ENCODE measurements at regions not wholly inside any gene's neighbourhood (a gene's known extent, or its start where the extent isn't known, plus 50 kb on each side); places are given as distances from the start of the nearest gene placed in this dataset.

- Histone ChIP-seq H3K36me3 (ENCODE audit: insufficient read depth, low read length) (no peaks in the 10 kb centered on the region), H3K4me2 (ENCODE audit: low read length) (no peak overlapping the region), H3F3A (ENCODE audit: insufficient read depth, low read length, poor library complexity, severe bottlenecking) (no peaks in the 10 kb centered on the region), H3K4me3 (ENCODE audit: low read length) (no peak overlapping the region), H3K79me2 (replicated peaks; ENCODE audit: insufficient read depth, low read length) (no peaks in the 10 kb centered on the region), H3K27me3 (ENCODE audit: insufficient read depth, low read depth, low read length) (no peaks in the 10 kb centered on the region), H3K27ac (ENCODE audit: low read length) (no peak overlapping the region), H4K20me1 (ENCODE audit: insufficient read depth) (no peaks in the 10 kb centered on the region), H2AFZ (ENCODE audit: low read depth, low read length) (no peak overlapping the region), H3K9me2 (ENCODE audit: insufficient read depth, low read length) (no peaks in the 10 kb centered on the region), H3K9ac (ENCODE audit: low read length) (no peak overlapping the region), H3K9me3 (ENCODE audit: low read length) (peaks cover 3% of the 10 kb centered on the region)
- no peak for TF ChIP-seq EP300 (conservative IDR thresholded peaks at IDR 0.05; ENCODE audit: poor library complexity, severe bottlenecking)
- no peak for TF ChIP-seq EZH2 (IDR thresholded peaks at IDR 0.05; ENCODE audit: borderline replicate concordance, insufficient read depth, low read length, poor library complexity, severe bottlenecking)
- no peak for TF ChIP-seq TAF1 (IDR thresholded peaks at IDR 0.05; ENCODE audit: low read depth)
- no peak for TF ChIP-seq MXI1 (conservative IDR thresholded peaks at IDR 0.05; ENCODE audit: poor library complexity, severe bottlenecking)
Observed at GRCh38 chr12:24099576-24099975, 150.1 kb upstream of the SOX5 start.

GRCh38 chr12:24095245-24095644, 145.8 kb upstream of the SOX5 start:
- Histone ChIP-seq H3K9ac (ENCODE audit: low read length) (no peak overlapping the region), H3F3A (ENCODE audit: insufficient read depth, low read length, poor library complexity, severe bottlenecking) (no peaks in the 10 kb centered on the region), H3K9me2 (ENCODE audit: insufficient read depth, low read length) (no peaks in the 10 kb centered on the region), H3K27me3 (ENCODE audit: insufficient read depth, low read depth, low read length) (no peaks in the 10 kb centered on the region), H3K27ac (ENCODE audit: low read length) (no peak overlapping the region), H4K20me1 (ENCODE audit: insufficient read depth) (no peaks in the 10 kb centered on the region), H3K4me2 (ENCODE audit: low read length) (no peak overlapping the region), H3K4me3 (ENCODE audit: low read length) (no peak overlapping the region), H3K79me2 (replicated peaks; ENCODE audit: insufficient read depth, low read length) (no peaks in the 10 kb centered on the region), H2AFZ (ENCODE audit: low read depth, low read length) (no peak overlapping the region), H3K36me3 (ENCODE audit: insufficient read depth, low read length) (no peaks in the 10 kb centered on the region), H3K9me3 (ENCODE audit: low read length) (peaks cover 3% of the 10 kb centered on the region)
- TF ChIP-seq CTCF (IDR thresholded peaks at IDR 0.05; ENCODE audit: poor library complexity, severe bottlenecking) (no peak), RAD21 (conservative IDR thresholded peaks at IDR 0.05) (no peak), TAF1 (IDR thresholded peaks at IDR 0.05; ENCODE audit: low read depth) (no peak), SMC3 (conservative IDR thresholded peaks at IDR 0.05; ENCODE audit: poor library complexity) (no peak), POLR2AphosphoS5 (IDR thresholded peaks at IDR 0.05) (no peak), REST (IDR thresholded peaks at IDR 0.05; ENCODE audit: borderline replicate concordance) (no peak), EZH2 (IDR thresholded peaks at IDR 0.05; ENCODE audit: borderline replicate concordance, insufficient read depth, low read length, poor library complexity, severe bottlenecking) (no peak), EP300 (conservative IDR thresholded peaks at IDR 0.05; ENCODE audit: poor library complexity, severe bottlenecking) (no peak), MXI1 (conservative IDR thresholded peaks at IDR 0.05; ENCODE audit: poor library complexity, severe bottlenecking) (no peak)
